GM12864 (cell line): ENCODE measurements at regions not wholly inside any gene's neighbourhood (a gene's known extent, or its start where the extent isn't known, plus 50 kb on each side); places are given as distances from the start of the nearest gene placed in this dataset.
"Not testable (repeated sequence)": the region's sequence is repeated elsewhere in the genome, so short reads cannot be mapped to it uniquely, and the experiment has no call there.

ENCODE experiments used
- DNase-seq: peaks from one replicate; pipeline ENCODE4 v3.0.0-alpha.2; 2011; ENCODE audit warnings: low read depth
- H3K4me3 ChIP-seq: 2 replicates; pipeline ENCODE4 v1.5.1; 2011; ENCODE audit warnings: mild to moderate bottlenecking, low read depth, low read length, control low read depth
- TF ChIP-seq, protein P1 (sequence below): IDR thresholded peaks from 2 replicates; pipeline ENCODE4 v1.5.1; 2011; ENCODE audit warnings: low read depth, mild to moderate bottlenecking, moderate library complexity, low read length, control low read depth, inconsistent platforms; ENCODE audit errors: missing control alignments

DNA sequence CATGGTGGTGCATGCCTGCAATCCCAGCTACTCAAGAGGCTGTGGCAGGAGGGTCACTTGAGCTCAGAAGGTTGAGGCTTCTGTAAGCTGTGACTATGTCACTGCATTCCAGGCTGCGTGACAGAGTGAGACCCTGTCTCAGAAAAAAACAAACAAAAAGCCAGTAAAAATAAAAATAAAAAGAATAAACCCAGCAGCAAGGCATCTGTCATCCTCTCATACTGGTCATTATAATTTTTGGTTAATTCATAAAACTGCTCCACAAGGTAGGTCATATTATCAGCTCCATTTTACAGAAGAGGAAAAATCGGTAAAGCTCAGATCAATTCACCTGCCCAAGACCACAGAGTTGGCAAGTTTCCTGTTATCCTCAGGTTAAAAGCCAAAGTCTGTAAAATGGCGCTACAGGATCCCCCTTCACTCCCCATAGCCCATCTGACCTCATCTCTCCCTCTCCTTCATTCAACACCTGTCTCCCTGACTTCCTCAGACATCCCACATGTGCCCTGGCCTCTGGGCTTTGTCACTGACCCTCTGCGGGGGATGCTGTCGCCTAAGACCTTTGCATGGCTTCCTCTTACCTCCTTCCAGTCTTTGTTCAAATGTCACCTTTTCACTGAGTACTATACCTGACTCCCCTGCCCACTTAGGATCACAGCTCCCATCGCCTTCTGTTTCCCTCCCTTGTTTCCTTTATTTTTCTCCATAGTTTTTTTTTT is 213.2 kb upstream of the ZNF217 start:
- H3K4me3 ChIP-seq = no peak overlapping the region
- DNase-seq = no peak

DNA sequence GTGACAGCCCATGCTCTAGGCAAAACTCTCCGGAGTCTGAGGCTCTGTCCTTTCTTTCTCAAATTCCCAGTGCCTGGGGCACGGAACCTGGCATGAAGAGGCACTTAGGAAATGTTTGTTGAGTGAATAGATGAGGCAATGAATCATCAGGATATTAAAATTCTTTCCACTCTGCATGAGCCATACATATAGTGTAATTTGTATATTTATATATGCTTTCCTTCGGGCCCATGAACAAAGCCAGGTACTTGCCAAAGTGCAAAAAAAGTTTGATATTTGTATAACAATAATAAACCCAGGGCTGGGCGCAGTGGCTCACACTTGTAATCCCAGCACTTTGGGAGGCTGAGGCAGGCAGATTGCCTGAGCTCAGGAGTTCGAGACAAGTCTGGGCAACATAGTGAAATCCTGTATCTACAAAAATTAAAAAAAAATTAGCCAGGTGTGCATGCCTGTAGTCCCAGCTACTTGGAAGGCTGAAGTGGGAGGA is 212.3 kb upstream of the ZNF217 start:
- DNase-seq = no peak
- no peak overlapping the region for H3K4me3 ChIP-seq
- TF ChIP-seq, protein P1, sequence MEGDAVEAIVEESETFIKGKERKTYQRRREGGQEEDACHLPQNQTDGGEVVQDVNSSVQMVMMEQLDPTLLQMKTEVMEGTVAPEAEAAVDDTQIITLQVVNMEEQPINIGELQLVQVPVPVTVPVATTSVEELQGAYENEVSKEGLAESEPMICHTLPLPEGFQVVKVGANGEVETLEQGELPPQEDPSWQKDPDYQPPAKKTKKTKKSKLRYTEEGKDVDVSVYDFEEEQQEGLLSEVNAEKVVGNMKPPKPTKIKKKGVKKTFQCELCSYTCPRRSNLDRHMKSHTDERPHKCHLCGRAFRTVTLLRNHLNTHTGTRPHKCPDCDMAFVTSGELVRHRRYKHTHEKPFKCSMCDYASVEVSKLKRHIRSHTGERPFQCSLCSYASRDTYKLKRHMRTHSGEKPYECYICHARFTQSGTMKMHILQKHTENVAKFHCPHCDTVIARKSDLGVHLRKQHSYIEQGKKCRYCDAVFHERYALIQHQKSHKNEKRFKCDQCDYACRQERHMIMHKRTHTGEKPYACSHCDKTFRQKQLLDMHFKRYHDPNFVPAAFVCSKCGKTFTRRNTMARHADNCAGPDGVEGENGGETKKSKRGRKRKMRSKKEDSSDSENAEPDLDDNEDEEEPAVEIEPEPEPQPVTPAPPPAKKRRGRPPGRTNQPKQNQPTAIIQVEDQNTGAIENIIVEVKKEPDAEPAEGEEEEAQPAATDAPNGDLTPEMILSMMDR = no peak

More for the DNA sequence above, 213.2 kb upstream of the ZNF217 start:
- TF ChIP-seq, protein P1 = no peak

DNA sequence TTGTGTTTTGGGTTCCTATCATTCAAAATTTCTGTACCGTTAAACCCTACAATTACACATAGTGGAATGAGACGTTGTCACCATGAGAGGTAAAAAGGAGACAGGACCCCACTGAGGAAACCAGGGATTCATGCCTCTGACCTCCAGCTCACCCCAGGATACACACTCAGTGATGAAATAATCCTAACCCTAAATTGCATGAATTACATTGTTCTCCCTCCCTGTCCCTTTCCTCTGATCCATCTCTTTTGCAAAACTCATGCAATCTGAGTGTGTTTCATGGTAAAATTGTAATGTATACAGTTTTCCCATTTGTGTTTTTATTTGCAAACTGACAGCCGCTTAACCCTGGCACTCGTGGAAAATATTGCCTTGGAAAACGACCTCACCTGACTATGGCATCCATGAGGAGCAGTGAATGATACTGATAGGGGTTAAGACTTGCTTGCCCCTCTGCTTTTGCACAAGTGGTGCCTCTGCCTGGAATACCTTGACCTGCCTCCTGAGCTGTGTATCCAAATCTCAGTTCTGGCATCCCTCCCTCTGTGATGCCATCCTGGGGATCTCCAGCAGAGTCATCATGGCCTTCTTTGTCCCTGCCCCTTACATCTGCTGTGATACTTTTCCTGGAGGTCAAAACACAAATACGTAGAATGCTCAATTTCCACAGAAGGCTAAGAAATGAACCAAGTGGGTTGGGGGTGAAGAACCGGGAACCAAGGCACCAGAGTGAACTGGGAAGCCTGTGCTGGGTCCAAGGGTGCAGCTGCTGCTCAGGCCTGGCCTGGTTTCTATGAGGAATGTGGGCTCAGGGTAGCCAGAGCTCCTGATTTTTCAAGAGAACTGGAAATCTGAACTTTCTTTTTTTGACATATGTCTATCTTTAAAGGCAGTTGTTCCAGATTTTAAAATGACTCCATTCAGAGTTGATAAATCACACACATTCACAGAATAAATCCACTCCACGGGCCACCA is 211.6 kb upstream of the ZNF217 start:
- no peak for DNase-seq
- TF ChIP-seq, protein P1 = no peak
- H3K4me3 ChIP-seq = no peak overlapping the region

DNA sequence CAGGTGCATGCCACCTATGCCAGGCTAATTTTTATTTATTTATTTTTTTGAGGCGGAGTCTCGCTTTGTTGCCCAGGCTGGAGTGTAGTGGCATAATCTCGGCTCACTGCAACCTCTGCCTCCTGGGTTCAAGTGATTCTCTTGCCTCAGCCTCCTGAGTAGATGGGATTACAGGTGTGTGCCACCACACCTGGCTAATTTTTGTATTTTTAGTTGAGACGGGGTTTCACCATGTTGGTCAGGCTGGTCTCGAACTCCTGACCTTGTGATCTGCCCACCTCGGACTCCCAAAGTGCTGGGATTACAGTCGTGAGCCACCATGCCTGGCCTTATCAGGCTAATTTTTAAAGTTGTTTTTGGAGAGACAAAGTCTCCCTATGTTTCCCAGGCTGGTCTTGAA is 210.7 kb upstream of the ZNF217 start:
- not testable (repeated sequence) for H3K4me3 ChIP-seq, DNase-seq

DNA sequence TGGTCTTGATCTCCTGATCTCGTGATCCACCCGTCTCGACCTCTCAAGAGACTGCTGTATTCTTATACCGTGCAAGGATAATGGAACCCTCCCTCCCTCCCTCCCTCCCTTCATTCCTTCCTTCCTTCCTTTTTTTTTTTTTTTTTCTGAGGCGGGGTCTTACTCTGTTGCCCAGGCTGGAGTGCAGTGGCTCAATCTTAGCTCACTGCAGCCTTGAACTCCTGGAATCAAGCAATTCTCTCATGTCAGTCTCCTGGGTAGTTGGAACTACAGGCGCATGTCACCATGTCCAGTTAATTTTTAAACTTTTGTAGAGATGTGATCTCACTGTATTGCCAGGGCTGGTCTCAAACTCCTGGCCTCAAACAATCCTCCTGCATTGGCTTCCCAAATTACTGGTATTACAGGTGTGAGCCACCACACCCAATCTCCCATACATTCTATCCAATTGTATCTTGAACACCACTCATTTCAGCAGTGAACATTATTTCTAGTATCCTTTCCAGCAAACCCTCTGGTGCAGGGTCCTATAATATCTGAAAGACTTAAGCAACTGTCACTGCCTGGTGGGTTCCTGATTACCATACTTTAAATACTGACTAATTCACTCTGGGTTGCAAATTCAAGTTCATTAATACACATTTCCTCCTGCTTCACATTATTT is 210.0 kb upstream of the ZNF217 start:
- DNase-seq = no peak
- TF ChIP-seq, protein P1 = no peak
- H3K4me3 ChIP-seq = no peak overlapping the region

DNA sequence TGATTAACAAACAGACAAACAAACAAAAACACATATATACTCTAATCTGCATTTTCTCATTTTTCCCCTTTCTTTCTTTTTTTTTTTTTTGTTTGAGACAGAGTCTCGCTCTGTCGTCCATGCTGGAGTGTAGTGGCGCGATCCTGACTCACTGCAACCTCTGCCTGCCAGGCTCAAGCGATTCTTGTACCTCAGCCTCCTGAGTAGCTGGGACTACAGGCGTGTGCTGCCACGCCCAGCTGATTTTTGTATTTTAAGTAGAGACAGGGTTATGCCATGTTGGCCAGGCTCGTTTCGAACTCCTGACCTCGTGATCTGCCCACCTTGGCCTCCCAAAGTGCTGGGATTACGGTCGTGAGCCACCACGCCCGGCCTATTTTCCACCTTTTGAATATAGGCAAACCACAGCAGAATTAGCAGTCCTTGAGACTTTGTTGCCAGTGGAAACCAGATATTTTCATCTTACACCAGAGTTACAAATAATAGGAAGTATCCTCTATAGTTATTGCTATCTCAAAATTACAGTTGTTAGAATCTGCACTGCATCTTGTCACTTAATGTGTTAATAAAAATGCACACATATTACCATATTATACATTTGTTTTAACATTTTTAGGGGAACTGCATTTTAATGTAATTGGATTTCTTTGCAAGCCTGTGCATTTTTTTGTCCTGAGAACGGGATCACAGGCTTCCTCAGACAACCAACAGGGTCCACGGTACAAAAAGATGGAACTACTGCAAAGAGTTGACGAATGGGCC is 208.2 kb upstream of the ZNF217 start:
- TF ChIP-seq, protein P1 = no peak
- H3K4me3 ChIP-seq = no peak overlapping the region
- no peak for DNase-seq
